Endothelial cell of umbilical vein (primary cell): ENCODE measurements at regions not wholly inside any gene's neighbourhood (a gene's known extent, or its start where the extent isn't known, plus 50 kb on each side); places are given as distances from the start of the nearest gene placed in this dataset.

Experiments
- BruUV-seq: library from RNA; stranded (reverse); fragments of 400-500 nt; replicated peaks from 2 replicates; lab custom pipeline; 2021; lab: Mats Ljungman, UMichigan
- CTCF ChIA-PET: fragments of 300-600, 350-600 bp; sonication (Branson Sonifier 250); formaldehyde crosslinking; loops from one replicate; lab custom pipeline; 2021; ENCODE audit warnings: antibody characterized with exemption, inconsistent platforms; lab: Charles Lee
- POLR2A ChIA-PET: fragments of 300-600, 350-600 bp; sonication (Branson Sonifier 250); formaldehyde crosslinking; loops from one replicate; lab custom pipeline; 2021; ENCODE audit warnings: antibody characterized with exemption, inconsistent platforms; lab: Charles Lee
- DNase-seq: peaks from one replicate; pipeline ENCODE4 v3.0.0-alpha.2; 2011; ENCODE audit warnings: low read depth, low spot score
- FAIRE-seq: peaks from 2 replicates; lab custom pipeline; 2011; peaks lifted over from hg19 to GRCh38; lab: Jason Lieb, UNC
- H2AFZ ChIP-seq: 2 replicates; pipeline ENCODE4 v1.6.0; 2012; ENCODE audit warnings: low read depth, low read length, control low read depth, inconsistent platforms
- H3K27ac ChIP-seq: 2 replicates; pipeline ENCODE4 v1.5.1; 2011; ENCODE audit warnings: low read depth, mild to moderate bottlenecking, control low read depth, low read length, moderate library complexity; ENCODE audit not compliant: insufficient read depth
- H3K27me3 ChIP-seq, 2 experiments: 2 replicates each; pipeline versions ENCODE4 v1.6.0 to v1.6.1; 2011; ENCODE audit warnings: low read length in 2 of 2, mixed read lengths in 1 of 2; ENCODE audit not compliant: control insufficient read depth in 2 of 2, insufficient read depth in 2 of 2
- H3K36me3 ChIP-seq, 2 experiments: 2 replicates in 1 of 2; 3 replicates in 1 of 2; pipeline ENCODE4 v1.5.1; 2011; ENCODE audit warnings: low read length in 2 of 2, mild to moderate bottlenecking in 1 of 2, moderate library complexity in 1 of 2; ENCODE audit not compliant: control insufficient read depth in 2 of 2, insufficient read depth in 2 of 2; ENCODE audit errors: extremely low read depth in 1 of 2
- H3K4me1 ChIP-seq: 3 replicates; pipeline ENCODE4 v1.5.1; 2011; ENCODE audit warnings: mild to moderate bottlenecking, low read length; ENCODE audit not compliant: control insufficient read depth, insufficient read depth; ENCODE audit errors: extremely low read depth
- H3K4me2 ChIP-seq: 2 replicates; pipeline ENCODE4 v1.6.1; 2011; ENCODE audit warnings: low read length, control low read depth, mixed read lengths; ENCODE audit not compliant: insufficient read depth
- H3K4me3 ChIP-seq, 3 experiments: fragments of 200-600 bp in 1 of 3; sonication (generic), shearing (Covaris generic) in 1 of 3; replicated peaks in 1 of 3; 2 replicates each; pipeline ENCODE4 v1.5.1; 2011 to 2016; ENCODE audit warnings: control low read depth in 3 of 3, low read length in 3 of 3, mild to moderate bottlenecking in 2 of 3, inconsistent platforms in 1 of 3, low read depth in 1 of 3, moderate library complexity in 1 of 3; ENCODE audit not compliant: insufficient read depth in 1 of 3
- H3K79me2 ChIP-seq: 2 replicates; pipeline ENCODE4 v1.6.0; 2012; ENCODE audit warnings: low read length, inconsistent platforms; ENCODE audit not compliant: control insufficient read depth, insufficient read depth
- H3K9ac ChIP-seq: replicated peaks from 2 replicates; pipeline ENCODE3; 2011; ENCODE audit warnings: low read length, control low read depth; ENCODE audit not compliant: insufficient read depth; ENCODE audit errors: extremely low read depth
- H3K9me1 ChIP-seq: replicated peaks from 3 replicates; pipeline ENCODE4 v1.6.0; 2011; ENCODE audit warnings: mild to moderate bottlenecking, low read length; ENCODE audit not compliant: control insufficient read depth, insufficient read depth; ENCODE audit errors: extremely low read depth
- H3K9me3 ChIP-seq: replicated peaks from 2 replicates; pipeline ENCODE4 v1.5.1; 2012; ENCODE audit warnings: low read length, inconsistent platforms; ENCODE audit not compliant: control insufficient read depth, insufficient read depth
- H4K20me1 ChIP-seq: replicated peaks from 2 replicates; pipeline ENCODE3; 2011; ENCODE audit warnings: mild to moderate bottlenecking, low read length; ENCODE audit not compliant: control insufficient read depth, insufficient read depth; ENCODE audit errors: extremely low read depth
- CTCF ChIP-seq, 2 donors: IDR thresholded peaks; 1 replicate in 1 of 2; 2 replicates in 1 of 2; pipeline ENCODE4 v1.5.1; 2011; ENCODE audit warnings: low read length in 2 of 2, mild to moderate bottlenecking in 2 of 2, moderate library complexity in 2 of 2, control low read depth in 1 of 2, inconsistent platforms in 1 of 2, low read depth in 1 of 2; ENCODE audit not compliant: insufficient read depth in 1 of 2; ENCODE audit errors: extremely low read depth in 1 of 2
- EZH2 ChIP-seq: IDR thresholded peaks from 2 replicates; pipeline ENCODE4 v1.6.1; 2012; ENCODE audit warnings: borderline replicate concordance, low read depth, mild to moderate bottlenecking, moderate library complexity, low read length, inconsistent platforms; ENCODE audit not compliant: severe bottlenecking
- FOS ChIP-seq: IDR thresholded peaks from 2 replicates; pipeline ENCODE4 v1.6.1; 2011; ENCODE audit warnings: mild to moderate bottlenecking, low read length, moderate library complexity, borderline replicate concordance; ENCODE audit not compliant: insufficient read depth
- GATA2 ChIP-seq: IDR thresholded peaks from 2 replicates; pipeline ENCODE4 v1.7.0; 2011; ENCODE audit warnings: low read depth, mild to moderate bottlenecking, moderate library complexity, mixed read lengths, low read length; ENCODE audit not compliant: insufficient read length, insufficient read depth
- JUN ChIP-seq: IDR thresholded peaks from 2 replicates; pipeline ENCODE4 v1.6.1; 2011; ENCODE audit warnings: borderline replicate concordance, low read depth; ENCODE audit not compliant: insufficient read length, insufficient read depth
- MAX ChIP-seq: IDR thresholded peaks from 2 replicates; pipeline ENCODE4 v1.6.1; 2011; ENCODE audit not compliant: insufficient read depth, insufficient read length
- MYC ChIP-seq: IDR thresholded peaks from one replicate; pipeline ENCODE4 v1.6.1; 2011; ENCODE audit warnings: mild to moderate bottlenecking, low read depth, low read length
- POLR2A ChIP-seq: IDR thresholded peaks from 2 replicates; pipeline ENCODE4 v1.6.1; 2012; ENCODE audit warnings: low read depth, mild to moderate bottlenecking, control low read depth, low read length
- POLR2AphosphoS5 ChIP-seq: IDR thresholded peaks from 2 replicates; pipeline ENCODE4 v1.6.1; 2012; ENCODE audit warnings: low read depth, mild to moderate bottlenecking, control low read depth, low read length, moderate library complexity; ENCODE audit not compliant: insufficient read depth
- dilution Hi-C: fragments of 300-500 bp; cut with MboI; formaldehyde crosslinking; loops from one replicate; pipeline ENCODE4 v1.15.0; 2019; ENCODE audit warnings: low sequenced_read_pairs; ENCODE audit not compliant: extremely low pct_ligation_motif_present
- intact Hi-C: fragments of 100-400 bp; cut with micrococcal nuclease; formaldehyde crosslinking; loops from one replicate; pipeline ENCODE4 v1.10.0; 2022

- Histone ChIP-seq H4K20me1 (no peaks in the 10 kb centered on the region), H3K27me3 (no peaks in the 10 kb centered on the region), H3K4me1 (no peaks in the 10 kb centered on the region), H3K9me3 (no peaks in the 10 kb centered on the region), H2AFZ (no peak overlapping the region), H3K27ac (no peak overlapping the region), H3K4me3 (no peak overlapping the region), H3K9me1 (no peaks in the 10 kb centered on the region), H3K79me2 (no peaks in the 10 kb centered on the region), H3K36me3 (no peaks in the 10 kb centered on the region), H3K9ac (no peak overlapping the region), H3K4me2 (no peak overlapping the region)
- dilution Hi-C loops = no loop called here
- no TSS peak for BruUV-seq
- ChIA-PET POLR2A (no interaction called here), CTCF (interaction anchor here (1.1 to 2.0 kb wide), 2 partner anchors 30 to 1264 kb away, joined by 4 to 6 read pairs; no protein-coding TSS in a partner anchor)
- DNase-seq = no peak
- no peak for TF ChIP-seq JUN
- no peak for TF ChIP-seq MYC
- no peak for TF ChIP-seq GATA2
- TF ChIP-seq CTCF (IDR thresholded peaks at IDR 0.05; ENCODE audit: extremely low read depth in 1 of 2, insufficient read depth in 1 of 2, low read depth in 1 of 2, low read length in 2 of 2) = no peak
- no peak for TF ChIP-seq POLR2A
- no peak for TF ChIP-seq POLR2AphosphoS5
- no peak for TF ChIP-seq EZH2
- no peak for TF ChIP-seq FOS
- TF ChIP-seq MAX = no peak
- intact Hi-C loops = loop anchor here (5.0 kb wide), 1 partner anchor 124 kb away; no protein-coding TSS in a partner anchor
- FAIRE-seq = no peak
Measured at GRCh38 chr12:28996688-28997087, 152.4 kb upstream of the FAR2 start.
